HG03064 (cell line): ENCODE measurements at regions not wholly inside any gene's neighbourhood (a gene's known extent, or its start where the extent isn't known, plus 50 kb on each side); places are given as distances from the start of the nearest gene placed in this dataset.

ENCODE experiments used
- ATAC-seq: cut with Tn5 transposase; IDR thresholded peaks from one replicate; pipeline ENCODE4 v1.9.1; 2021; ENCODE audit warnings: low read depth; ENCODE audit not compliant: unreplicated experiment

DNA sequence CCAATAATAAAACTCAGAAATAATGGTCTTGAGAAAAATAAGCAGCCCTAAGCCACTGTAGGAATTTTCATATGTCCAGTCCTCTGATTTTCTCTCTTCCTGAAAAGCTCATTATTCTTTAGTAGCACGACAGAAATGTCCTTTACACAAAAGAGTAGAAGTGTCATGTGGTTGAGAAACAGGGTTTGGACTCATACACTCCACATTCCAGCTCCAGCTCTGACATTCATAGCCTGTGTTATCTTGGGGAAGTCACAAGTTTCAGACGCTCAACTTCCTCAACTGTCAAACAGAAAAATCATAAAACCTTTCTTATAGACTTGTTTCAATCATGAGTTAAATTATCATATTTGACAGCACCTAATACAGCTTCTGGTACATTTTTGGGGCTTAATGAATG, 511.5 kb downstream of the TNS1 start:
- ATAC-seq, result no peak

DNA sequence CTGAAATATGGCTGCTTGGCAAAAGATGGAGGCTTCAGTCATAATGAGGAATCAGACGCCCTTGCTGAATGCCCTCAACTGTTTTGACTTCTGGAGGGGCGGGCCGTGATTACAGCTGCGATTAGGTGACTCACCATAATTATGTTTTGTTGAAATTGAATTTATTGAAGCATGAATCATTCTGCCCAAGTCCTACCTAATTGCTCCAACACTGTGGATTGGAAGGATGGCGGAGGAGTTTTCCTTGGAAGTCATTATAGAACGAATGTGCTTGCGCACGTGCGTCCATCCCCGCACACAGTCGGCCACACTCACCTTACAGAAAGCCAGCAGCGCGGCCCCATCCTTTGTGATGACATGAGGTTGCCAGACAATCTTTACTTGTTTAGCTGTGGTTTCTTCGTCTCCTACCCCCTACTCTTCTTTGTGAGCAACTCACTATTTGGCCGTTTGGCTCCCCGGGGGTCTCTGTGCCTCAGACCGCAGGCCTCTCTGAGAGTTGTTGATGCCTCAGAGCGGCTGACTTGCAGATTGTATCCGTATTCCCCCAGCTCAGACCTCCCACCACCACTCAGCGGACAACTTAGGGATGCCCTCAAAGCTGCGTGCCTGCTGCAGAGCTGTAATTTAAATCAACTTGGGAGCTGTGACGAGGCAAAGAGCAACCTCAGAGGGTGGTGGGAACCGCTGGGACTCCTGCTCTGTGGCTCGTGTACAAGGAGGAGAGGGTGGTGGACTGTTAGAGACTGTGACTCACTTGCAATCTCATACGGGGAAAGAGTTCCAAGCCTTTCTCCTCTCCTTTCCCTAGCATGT, 513.4 kb downstream of the TNS1 start:
- no peak for ATAC-seq

DNA sequence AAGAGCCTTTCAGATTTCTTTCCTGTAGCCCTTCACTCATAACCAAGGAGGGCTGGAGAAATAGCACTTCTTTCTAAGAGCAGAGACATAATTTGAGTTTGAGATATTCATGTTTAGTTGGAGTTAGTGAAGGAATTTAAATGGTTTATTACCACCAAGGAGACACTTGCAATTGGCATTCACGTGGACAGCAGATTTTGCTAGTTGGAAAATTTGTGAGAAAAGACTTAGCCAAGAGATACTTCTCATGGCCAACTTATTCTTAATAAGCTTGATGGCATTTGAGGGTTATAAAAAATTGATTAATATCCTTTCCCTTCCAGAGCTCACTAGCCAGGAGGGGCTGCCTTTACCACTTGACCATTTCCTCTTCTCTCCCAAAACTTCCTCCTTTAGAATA, 518.7 kb downstream of the TNS1 start:
- ATAC-seq, result no peak

GRCh38 chr2:217482056-217482710, 520.6 kb downstream of the TNS1 start:
- ATAC-seq, result no peak

DNA sequence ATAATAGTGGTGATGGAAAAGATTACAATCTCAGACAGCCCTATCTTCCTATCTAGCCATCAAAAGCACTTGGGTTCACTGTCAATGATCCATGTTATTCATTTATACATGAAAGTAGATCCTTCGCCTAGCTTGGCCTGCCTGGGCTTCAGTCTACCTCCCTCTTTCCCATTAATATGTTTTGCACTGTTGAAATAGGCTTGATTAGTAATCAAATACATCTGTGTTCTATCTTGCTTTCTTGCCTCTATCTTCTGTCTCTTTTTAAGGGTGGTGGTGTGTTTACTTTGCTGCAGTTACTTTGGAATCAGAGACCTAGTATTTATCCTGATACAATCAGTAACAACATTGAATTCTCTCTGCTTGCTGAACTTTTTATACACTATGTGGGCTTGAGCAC, 521.2 kb downstream of the TNS1 start:
- ATAC-seq, result no peak

GRCh38 chr2:217479566-217479965, 523.2 kb downstream of the TNS1 start:
- ATAC-seq, result no peak

DNA sequence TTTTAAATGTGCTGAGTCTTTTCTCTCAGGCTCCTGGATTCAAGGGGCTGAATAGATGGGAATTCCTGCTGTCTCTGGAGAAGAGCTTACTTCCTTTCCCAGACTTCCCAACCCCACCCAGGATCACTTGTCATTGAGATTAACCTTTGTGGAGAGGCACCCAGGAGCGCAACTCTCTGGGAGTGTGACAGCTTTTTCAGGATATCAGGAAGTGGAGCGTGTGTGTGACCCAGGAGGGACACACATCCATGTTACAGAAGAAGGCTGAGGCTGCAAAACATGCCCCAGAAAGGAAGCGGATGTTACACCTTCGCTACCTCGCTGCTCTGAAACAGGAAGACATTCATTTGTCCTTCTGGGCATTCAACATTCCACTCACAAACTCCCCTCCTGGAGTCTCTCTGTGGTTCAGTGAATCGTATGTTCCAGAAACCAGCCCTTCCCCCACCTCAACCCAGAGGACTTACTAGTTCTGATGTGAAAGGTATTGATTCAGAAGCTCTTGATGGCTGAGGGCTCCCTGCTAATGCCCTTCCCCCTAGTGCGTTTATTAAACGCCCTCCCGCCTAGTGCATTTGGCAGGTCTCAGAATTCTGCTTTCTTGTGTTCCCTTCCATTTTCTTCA, 523.9 kb downstream of the TNS1 start:
- no peak for ATAC-seq

DNA sequence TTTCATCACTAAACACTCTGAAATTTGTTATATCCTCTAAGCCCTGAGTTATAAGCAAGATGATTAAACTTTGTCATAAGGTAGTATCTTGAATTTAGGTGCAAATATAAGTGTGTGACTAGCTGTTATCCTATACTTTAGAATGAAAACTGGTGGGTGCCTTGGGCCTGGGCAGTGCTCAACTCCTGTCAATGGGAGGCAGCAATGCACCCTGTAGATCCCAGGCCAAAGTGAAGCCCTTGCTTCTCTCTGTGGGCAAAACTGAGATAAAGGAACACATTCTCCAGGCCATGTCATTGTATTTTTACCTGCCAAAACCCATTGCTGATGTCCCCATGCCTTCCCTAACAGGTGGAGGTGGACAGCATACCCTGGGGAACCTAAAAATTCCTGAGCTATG, 525.2 kb downstream of the TNS1 start:
- no peak for ATAC-seq

DNA sequence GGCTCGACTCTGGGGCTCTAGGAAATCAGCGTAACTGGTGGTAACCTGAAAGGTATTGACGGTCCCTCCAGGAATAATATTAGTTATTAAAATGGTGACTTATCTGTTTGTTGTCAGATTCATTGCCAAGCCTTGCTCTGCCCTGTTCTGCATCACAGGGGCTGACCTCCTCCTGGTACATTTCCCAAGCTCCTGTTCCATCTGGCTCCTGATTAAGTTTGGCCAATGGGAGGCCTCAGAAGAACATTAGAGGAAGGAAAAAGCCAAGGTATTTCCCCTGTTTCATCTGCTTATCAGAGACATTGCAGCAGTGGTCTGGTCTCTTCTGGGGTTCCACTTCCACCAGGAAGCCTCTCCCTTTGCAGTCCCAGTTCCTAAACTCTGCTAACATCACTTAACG, 527.0 kb downstream of the TNS1 start:
- no peak for ATAC-seq

DNA sequence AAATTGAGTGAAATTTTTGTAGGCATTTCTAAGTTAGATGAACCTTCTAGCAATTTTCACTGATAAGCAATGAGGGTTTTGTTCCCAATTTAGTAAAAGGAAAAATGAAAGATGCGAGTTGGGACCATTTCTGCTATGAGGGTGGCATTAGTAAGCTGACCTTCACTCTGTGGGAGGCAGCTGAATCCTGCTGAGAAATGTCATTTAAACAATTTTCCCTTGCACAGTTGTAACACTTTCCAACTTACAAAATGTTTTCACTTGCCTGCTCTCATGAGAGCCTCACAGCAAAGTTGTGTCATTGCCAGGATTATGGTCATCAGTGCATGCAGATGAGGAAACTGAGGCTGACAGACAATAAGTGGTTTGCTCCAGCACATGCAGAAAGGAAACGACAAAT, 527.7 kb downstream of the TNS1 start:
- no peak for ATAC-seq

DNA sequence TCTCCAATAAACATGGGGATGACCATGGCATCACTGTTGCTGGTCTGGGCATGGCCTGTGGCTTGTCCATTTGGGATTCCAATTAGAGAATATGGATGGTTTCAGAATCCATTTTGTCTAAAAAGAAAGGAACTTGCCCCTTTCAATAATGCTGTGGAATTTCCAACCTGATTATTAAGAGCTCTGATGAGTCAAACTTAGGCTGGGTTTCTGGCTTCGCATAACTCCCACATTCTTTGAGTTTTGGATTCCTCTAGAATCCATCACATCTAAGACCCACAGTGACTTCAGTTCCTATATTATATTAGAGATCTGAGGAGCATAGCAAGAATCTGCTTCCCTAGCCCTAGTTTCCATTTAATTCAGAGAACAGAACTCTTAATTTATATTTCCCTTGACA, 531.5 kb downstream of the TNS1 start:
- ATAC-seq, result no peak

DNA sequence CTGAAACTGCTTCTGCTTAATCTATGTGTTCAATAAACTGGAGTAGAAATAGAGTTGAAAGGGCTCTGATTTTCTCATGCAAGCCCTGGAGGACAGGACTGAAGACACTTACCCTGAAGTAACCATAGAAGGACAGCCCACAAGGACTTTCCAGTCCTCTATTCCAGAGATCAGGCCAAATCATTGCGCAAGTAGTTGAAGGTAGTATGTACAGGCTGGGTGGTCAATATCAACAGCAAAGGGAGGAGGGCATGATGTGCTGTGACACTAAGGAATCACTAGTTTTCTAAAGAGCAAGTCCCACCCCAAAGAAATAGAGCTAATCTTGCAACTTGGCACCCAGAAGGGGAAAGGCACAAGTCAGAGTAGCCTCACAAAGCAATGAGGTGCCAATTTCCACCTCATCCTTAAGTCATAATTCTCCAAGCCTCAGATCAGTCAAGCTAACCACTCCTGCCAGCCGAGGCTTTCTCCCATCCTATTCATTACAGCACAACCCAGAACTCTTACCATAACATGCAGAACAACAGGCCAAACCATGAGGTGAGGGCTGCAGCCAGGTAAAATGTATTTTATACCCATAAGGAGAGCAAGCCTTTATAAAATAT, 533.5 kb downstream of the TNS1 start:
- ATAC-seq, result no peak

GRCh38 chr2:217468042-217468830, 534.6 kb downstream of the TNS1 start:
- no peak for ATAC-seq

- no peak for ATAC-seq
Observed at GRCh38 chr2:217467331-217467730, 535.5 kb downstream of the TNS1 start.

DNA sequence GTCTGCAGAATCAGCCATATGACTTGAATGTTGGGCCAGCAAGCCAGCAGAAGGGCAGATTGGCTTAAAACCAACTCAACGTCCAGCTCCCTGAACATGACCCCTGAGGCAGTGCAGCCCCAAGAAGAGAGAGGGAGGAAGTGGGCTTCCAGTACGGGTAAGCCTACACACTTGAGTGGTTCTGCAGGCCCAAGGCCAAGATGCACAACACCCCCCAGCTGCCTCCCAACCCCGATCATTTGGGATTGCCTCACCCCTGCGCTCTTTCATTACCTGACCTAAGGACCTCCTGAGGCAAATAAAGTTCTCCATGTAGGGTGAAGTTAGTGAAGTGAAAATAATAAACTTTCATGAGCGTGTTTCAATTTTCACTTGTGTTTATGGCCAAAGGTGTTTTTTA, 536.0 kb downstream of the TNS1 start:
- no peak for ATAC-seq

DNA sequence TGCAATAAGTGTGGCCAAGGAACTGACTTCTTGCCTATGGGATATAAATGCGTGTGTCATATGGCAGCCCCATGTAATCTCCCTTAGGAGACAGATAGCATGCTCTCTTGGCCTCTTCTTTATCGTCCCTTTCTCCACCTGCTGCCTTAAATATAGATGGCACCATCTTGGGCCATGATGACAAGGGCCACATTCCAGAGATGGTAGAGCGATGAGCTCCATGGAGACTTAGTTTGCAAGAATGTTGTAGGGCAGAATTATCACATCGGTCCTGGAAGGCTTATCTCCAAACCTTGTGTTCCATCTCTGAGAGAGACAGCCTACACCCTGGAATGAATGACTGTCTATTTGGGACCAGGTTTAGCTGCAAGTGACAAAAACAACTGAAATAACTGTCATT, 536.7 kb downstream of the TNS1 start:
- ATAC-seq, result no peak

- ATAC-seq, result no peak
Observed at GRCh38 chr2:217465100-217465499, 537.7 kb downstream of the TNS1 start.

GRCh38 chr2:217463402-217464075, 539.3 kb downstream of the TNS1 start:
- no peak for ATAC-seq

GRCh38 chr2:217462121-217462520, 540.7 kb downstream of the TNS1 start:
- no peak for ATAC-seq

DNA sequence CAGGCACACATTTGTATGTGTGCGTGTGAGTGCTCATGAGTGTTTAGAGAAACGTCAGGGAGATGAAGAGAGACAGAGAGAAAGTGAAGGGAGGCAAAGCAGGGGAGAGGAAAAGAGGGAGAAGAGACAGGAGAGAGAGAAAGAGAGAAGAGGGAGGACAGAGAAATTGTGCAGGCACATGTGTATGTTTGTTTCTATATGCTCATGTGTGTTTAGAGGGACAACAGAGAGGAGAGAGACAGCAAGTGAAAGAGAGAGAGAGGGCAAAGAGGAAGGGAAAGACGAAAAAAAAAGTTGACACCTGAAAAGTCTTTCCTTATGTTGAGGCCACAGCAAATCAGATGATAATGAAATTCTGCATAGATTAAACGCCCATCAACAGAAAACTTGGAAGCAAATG, 541.1 kb downstream of the TNS1 start:
- no peak for ATAC-seq
